GM12864 (cell line): ENCODE measurements at regions not wholly inside any gene's neighbourhood (a gene's known extent, or its start where the extent isn't known, plus 50 kb on each side); places are given as distances from the start of the nearest gene placed in this dataset.

ENCODE experiments used
- DNase-seq: peaks from one replicate; pipeline ENCODE4 v3.0.0-alpha.2; 2011; ENCODE audit warnings: low read depth
- H3K4me3 ChIP-seq: 2 replicates; pipeline ENCODE4 v1.5.1; 2011; ENCODE audit warnings: mild to moderate bottlenecking, low read depth, low read length, control low read depth
- TF ChIP-seq, protein P1 (sequence below): IDR thresholded peaks from 2 replicates; pipeline ENCODE4 v1.5.1; 2011; ENCODE audit warnings: low read depth, mild to moderate bottlenecking, moderate library complexity, low read length, control low read depth, inconsistent platforms; ENCODE audit errors: missing control alignments

DNA sequence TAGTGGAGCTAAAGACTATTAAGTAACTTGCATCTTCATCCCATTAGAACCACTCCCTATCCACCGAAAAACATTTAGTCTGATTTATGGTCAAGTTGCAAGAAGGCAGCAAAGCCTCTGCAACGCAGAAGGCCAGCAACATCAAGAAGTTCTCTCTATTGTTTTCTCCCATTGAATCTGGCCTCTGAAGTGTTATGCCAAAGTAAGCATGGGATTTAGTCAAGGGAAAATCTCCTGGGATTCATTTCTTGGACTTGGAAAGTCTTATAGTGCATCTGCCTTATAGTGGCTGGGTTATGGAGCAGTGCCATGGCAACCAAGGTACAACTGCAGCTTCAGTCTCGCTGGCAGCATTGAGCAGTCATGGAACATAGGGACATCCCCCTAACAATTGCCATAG lies 87.7 kb upstream of the KRR1 start:
- no peak overlapping the region for H3K4me3 ChIP-seq
- DNase-seq = no peak
- TF ChIP-seq, protein P1, sequence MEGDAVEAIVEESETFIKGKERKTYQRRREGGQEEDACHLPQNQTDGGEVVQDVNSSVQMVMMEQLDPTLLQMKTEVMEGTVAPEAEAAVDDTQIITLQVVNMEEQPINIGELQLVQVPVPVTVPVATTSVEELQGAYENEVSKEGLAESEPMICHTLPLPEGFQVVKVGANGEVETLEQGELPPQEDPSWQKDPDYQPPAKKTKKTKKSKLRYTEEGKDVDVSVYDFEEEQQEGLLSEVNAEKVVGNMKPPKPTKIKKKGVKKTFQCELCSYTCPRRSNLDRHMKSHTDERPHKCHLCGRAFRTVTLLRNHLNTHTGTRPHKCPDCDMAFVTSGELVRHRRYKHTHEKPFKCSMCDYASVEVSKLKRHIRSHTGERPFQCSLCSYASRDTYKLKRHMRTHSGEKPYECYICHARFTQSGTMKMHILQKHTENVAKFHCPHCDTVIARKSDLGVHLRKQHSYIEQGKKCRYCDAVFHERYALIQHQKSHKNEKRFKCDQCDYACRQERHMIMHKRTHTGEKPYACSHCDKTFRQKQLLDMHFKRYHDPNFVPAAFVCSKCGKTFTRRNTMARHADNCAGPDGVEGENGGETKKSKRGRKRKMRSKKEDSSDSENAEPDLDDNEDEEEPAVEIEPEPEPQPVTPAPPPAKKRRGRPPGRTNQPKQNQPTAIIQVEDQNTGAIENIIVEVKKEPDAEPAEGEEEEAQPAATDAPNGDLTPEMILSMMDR = no peak

DNA sequence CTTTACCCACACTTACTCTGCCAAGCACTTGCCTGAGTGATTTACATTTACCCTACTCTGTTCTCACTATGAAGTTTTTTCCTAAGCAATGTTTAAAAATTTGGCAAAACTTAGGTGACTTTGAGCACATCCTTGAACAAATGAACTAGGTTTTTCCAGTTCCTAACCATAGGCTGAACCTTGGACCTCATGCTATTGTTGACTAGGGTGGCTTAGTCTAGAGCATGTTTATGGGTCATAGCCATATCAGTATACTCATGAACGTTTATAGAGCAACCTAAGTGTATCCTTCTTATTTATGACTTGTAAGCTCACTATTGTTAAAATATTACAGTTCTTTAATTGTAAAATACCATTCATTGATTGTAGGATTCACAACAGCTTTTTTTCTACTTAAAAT lies 85.0 kb upstream of the KRR1 start:
- no peak overlapping the region for H3K4me3 ChIP-seq
- DNase-seq = no peak
- TF ChIP-seq, protein P1 = no peak

DNA sequence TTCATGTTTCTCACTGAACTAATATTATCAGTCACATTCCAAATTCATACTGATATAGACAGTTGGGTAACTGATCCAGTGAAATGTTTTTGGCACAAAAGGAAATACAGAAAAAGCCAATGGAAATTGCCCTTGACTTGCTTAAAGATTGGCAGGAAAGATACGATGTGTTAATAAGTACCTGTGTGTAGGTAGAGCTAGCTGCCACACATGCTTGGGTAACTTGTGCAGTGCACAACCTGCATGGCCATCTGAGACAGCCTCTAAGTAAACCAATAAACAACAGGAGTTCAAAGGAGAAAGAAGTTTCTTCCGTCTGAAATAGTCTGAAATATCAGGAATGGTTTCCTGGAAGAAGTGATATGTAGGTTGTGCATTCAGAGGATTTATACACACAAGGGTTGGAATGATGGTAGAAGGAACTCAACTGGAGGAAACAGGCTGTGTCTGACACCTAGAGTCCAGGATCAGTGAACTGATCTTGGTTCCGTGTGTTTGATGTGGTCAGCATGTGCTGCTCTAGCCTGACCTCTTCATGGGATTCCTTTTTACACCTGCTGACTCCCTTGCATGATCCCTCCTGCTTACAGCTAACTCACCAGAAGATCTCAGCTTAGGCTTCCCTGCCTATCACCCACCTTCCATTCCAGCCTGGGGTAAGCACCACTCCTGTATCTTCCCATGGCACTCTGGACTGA lies 81.4 kb upstream of the KRR1 start:
- no peak for DNase-seq
- TF ChIP-seq, protein P1 = no peak

DNA sequence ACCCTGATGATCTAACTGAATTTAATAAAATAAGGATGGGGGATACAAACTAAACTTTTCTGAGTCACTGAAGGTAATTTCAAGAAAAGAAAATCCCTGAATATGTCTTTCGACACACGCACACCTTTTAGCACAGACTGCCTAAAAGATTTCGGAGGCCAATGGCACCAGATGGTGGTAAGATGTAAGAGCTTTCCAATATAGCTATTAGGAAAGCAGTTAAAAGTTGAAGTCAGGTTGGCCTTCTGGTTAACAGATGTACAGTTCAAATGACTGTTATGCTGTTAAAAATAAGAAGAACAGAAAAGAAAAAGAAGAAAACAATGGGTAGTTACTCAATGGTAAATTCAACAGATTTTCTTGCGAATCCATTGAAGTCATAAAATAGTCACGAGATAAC lies 80.7 kb upstream of the KRR1 start:
- DNase-seq = no peak
- H3K4me3 ChIP-seq = no peak overlapping the region
- TF ChIP-seq, protein P1 = no peak

More for the DNA sequence above, 81.4 kb upstream of the KRR1 start:
- no peak overlapping the region for H3K4me3 ChIP-seq

DNA sequence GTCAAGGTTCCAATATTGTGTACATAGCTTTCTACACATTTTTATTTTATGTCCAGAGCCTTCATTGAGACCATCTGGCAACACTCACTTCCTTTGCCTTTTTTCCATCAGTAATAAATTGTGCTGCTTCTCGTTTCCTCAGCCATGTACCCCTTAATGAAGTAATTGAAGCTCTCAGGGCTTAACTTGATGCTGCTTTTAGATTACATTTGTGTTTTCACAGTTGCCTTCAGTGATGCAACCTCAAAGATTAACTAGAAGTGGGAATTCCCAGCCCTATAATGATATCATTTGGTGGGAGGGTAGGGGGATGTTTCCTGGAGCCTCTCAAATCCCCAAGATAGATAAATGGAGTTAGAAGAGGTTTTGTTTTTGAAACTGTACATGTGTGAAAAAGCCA lies 80.2 kb upstream of the KRR1 start:
- no peak overlapping the region for H3K4me3 ChIP-seq
- no peak for DNase-seq
- TF ChIP-seq, protein P1 = no peak

GRCh38 chr12:75589801-75590200 lies 78.4 kb upstream of the KRR1 start:
- H3K4me3 ChIP-seq = no peak overlapping the region
- TF ChIP-seq, protein P1 = no peak
- no peak for DNase-seq

GRCh38 chr12:75587340-75588106 lies 76.1 kb upstream of the KRR1 start:
- no peak overlapping the region for H3K4me3 ChIP-seq
- TF ChIP-seq, protein P1 = no peak
- DNase-seq = no peak
